PC-3 (cell line): ENCODE measurements at regions not wholly inside any gene's neighbourhood (a gene's known extent, or its start where the extent isn't known, plus 50 kb on each side); places are given as distances from the start of the nearest gene placed in this dataset.

ENCODE experiments used
- CTCF ChIP-seq: fragments of 300-600 bp; sonication (generic); conservative IDR thresholded peaks from 2 replicates; pipeline ENCODE4 v1.5.1; 2017; ENCODE audit warnings: antibody characterized with exemption, low read depth, mild to moderate bottlenecking, low read length
- EZH2 ChIP-seq: fragments of 300-600 bp; sonication (generic); IDR thresholded peaks from one replicate; pipeline ENCODE4 v1.6.1; 2017; ENCODE audit warnings: antibody characterized with exemption, mild to moderate bottlenecking, low read length; ENCODE audit not compliant: unreplicated experiment
- EZH2phosphoT487 ChIP-seq: fragments of 300-600 bp; sonication (generic); IDR thresholded peaks from 2 replicates; pipeline ENCODE4 v1.6.1; 2018; ENCODE audit warnings: mild to moderate bottlenecking, antibody characterized with exemption, low read length, borderline replicate concordance

GRCh38 chr4:110754716-110755115 lies 131.8 kb upstream of the PITX2 start:
- TF ChIP-seq CTCF (no peak), EZH2phosphoT487 (no peak), EZH2 (no peak)
